ENCODE measurements at regions not wholly inside any gene's neighbourhood (a gene's known extent, or its start where the extent isn't known, plus 50 kb on each side); places are given as distances from the start of the nearest gene placed in this dataset.
"Not testable (repeated sequence)": the region's sequence is repeated elsewhere in the genome, so short reads cannot be mapped to it uniquely, and the experiment has no call there.

- H3K4me1 ChIP-seq (ENCODE audit: control insufficient read depth in 1 of 2, insufficient read depth in 2 of 2, low read depth in 1 of 2, low read length in 1 of 2); H2AFZ ChIP-seq (ENCODE audit: low read depth); H3K36me3 ChIP-seq (replicated peaks in 1 of 2; ENCODE audit: control insufficient read depth in 1 of 2, insufficient read depth in 2 of 2, low read length in 1 of 2); H3K9me2 ChIP-seq; H3K9ac ChIP-seq; H3K27me3 ChIP-seq (ENCODE audit: insufficient read depth); POLR2A ChIA-PET; CTCF ChIA-PET; H3K9me3 ChIP-seq; H3K27ac ChIP-seq (ENCODE audit: low read depth in 2 of 2, low read length in 1 of 2); H3K4me2 ChIP-seq; H3K79me2 ChIP-seq (ENCODE audit: insufficient read depth); H4K20me1 ChIP-seq (ENCODE audit: insufficient read depth); H3F3A ChIP-seq (replicated peaks; ENCODE audit: insufficient read depth); DNase-seq; H3K4me3 ChIP-seq (ENCODE audit: low read depth in 2 of 2, low read length in 1 of 2): not testable (repeated sequence)
- 0% methylated on average over 3 of the region's 4 CpGs for WGBS (ENCODE audit: low lambda C conversion rate)
These were observed 534.3 kb downstream of the GOLGA6L6 start for GRCh38 chr15:20007338-20007737.

GRCh38 chr15:20003471-20003870, 538.1 kb downstream of the GOLGA6L6 start:
- H3K9me3 ChIP-seq; H2AFZ ChIP-seq (ENCODE audit: low read depth); H3K27me3 ChIP-seq (ENCODE audit: insufficient read depth); H4K20me1 ChIP-seq (ENCODE audit: insufficient read depth); POLR2A ChIA-PET; H3F3A ChIP-seq (replicated peaks; ENCODE audit: insufficient read depth); H3K4me3 ChIP-seq (ENCODE audit: low read depth in 2 of 2, low read length in 1 of 2); DNase-seq; CTCF ChIA-PET; H3K9me2 ChIP-seq; H3K9ac ChIP-seq; H3K4me2 ChIP-seq; H3K79me2 ChIP-seq (ENCODE audit: insufficient read depth); H3K4me1 ChIP-seq (ENCODE audit: control insufficient read depth in 1 of 2, insufficient read depth in 2 of 2, low read depth in 1 of 2, low read length in 1 of 2); H3K36me3 ChIP-seq (replicated peaks in 1 of 2; ENCODE audit: control insufficient read depth in 1 of 2, insufficient read depth in 2 of 2, low read length in 1 of 2); H3K27ac ChIP-seq (ENCODE audit: low read depth in 2 of 2, low read length in 1 of 2): not testable (repeated sequence)
- no CpG with 5 or more reads among the region's 4 CpGs for WGBS (ENCODE audit: low lambda C conversion rate)

- H3K4me3 ChIP-seq (ENCODE audit: low read depth in 2 of 2, low read length in 1 of 2); H3K79me2 ChIP-seq (ENCODE audit: insufficient read depth); H3K27me3 ChIP-seq (ENCODE audit: insufficient read depth); H3K4me1 ChIP-seq (ENCODE audit: control insufficient read depth in 1 of 2, insufficient read depth in 2 of 2, low read depth in 1 of 2, low read length in 1 of 2); H3K9ac ChIP-seq; DNase-seq; H4K20me1 ChIP-seq (ENCODE audit: insufficient read depth); H3F3A ChIP-seq (replicated peaks; ENCODE audit: insufficient read depth); H3K9me3 ChIP-seq; H2AFZ ChIP-seq (ENCODE audit: low read depth); POLR2A ChIA-PET; CTCF ChIA-PET; H3K4me2 ChIP-seq; H3K9me2 ChIP-seq; H3K36me3 ChIP-seq (replicated peaks in 1 of 2; ENCODE audit: control insufficient read depth in 1 of 2, insufficient read depth in 2 of 2, low read length in 1 of 2); H3K27ac ChIP-seq (ENCODE audit: low read depth in 2 of 2, low read length in 1 of 2): not testable (repeated sequence)
- WGBS (ENCODE audit: low lambda C conversion rate): 2% methylated on average over 1 of the region's 2 CpGs
These were observed 539.0 kb downstream of the GOLGA6L6 start for GRCh38 chr15:20002560-20002959.

GRCh38 chr15:19996574-19997194, 544.9 kb downstream of the GOLGA6L6 start:
- H3K79me2 ChIP-seq (ENCODE audit: insufficient read depth); H3K27me3 ChIP-seq (ENCODE audit: insufficient read depth); H3K9me3 ChIP-seq; DNase-seq; POLR2A ChIA-PET; H3K4me1 ChIP-seq (ENCODE audit: control insufficient read depth in 1 of 2, insufficient read depth in 2 of 2, low read depth in 1 of 2, low read length in 1 of 2); H3K9me2 ChIP-seq; H3K4me2 ChIP-seq; H3F3A ChIP-seq (replicated peaks; ENCODE audit: insufficient read depth); H3K4me3 ChIP-seq (ENCODE audit: low read depth in 2 of 2, low read length in 1 of 2); H3K9ac ChIP-seq; H3K27ac ChIP-seq (ENCODE audit: low read depth in 2 of 2, low read length in 1 of 2); H2AFZ ChIP-seq (ENCODE audit: low read depth); H3K36me3 ChIP-seq (replicated peaks in 1 of 2; ENCODE audit: control insufficient read depth in 1 of 2, insufficient read depth in 2 of 2, low read length in 1 of 2); CTCF ChIA-PET; H4K20me1 ChIP-seq (ENCODE audit: insufficient read depth): not testable (repeated sequence)
- 0% methylated on average over 4 of the region's 4 CpGs for WGBS (ENCODE audit: low lambda C conversion rate)

- H3K4me3 ChIP-seq (ENCODE audit: low read depth in 2 of 2, low read length in 1 of 2); H3K79me2 ChIP-seq (ENCODE audit: insufficient read depth); POLR2A ChIA-PET; H3K9ac ChIP-seq; H3K36me3 ChIP-seq (replicated peaks in 1 of 2; ENCODE audit: control insufficient read depth in 1 of 2, insufficient read depth in 2 of 2, low read length in 1 of 2); CTCF ChIA-PET; H3K27ac ChIP-seq (ENCODE audit: low read depth in 2 of 2, low read length in 1 of 2); H3K4me1 ChIP-seq (ENCODE audit: control insufficient read depth in 1 of 2, insufficient read depth in 2 of 2, low read depth in 1 of 2, low read length in 1 of 2); H3K27me3 ChIP-seq (ENCODE audit: insufficient read depth); H2AFZ ChIP-seq (ENCODE audit: low read depth); H3K4me2 ChIP-seq; H4K20me1 ChIP-seq (ENCODE audit: insufficient read depth); H3F3A ChIP-seq (replicated peaks; ENCODE audit: insufficient read depth); DNase-seq; H3K9me3 ChIP-seq; H3K9me2 ChIP-seq: not testable (repeated sequence)
- 0% methylated on average over 1 of the region's 1 CpG for WGBS (ENCODE audit: low lambda C conversion rate)
These were observed 546.3 kb downstream of the GOLGA6L6 start for GRCh38 chr15:19995296-19995695.
